ENCODE measurements at regions not wholly inside any gene's neighbourhood (a gene's known extent, or its start where the extent isn't known, plus 50 kb on each side); places are given as distances from the start of the nearest gene placed in this dataset.
A peak's percentile ranks its signal among the peaks of the same experiment; 100 is the strongest.

GRCh38 chr6:77177470-77177869 lies 285.8 kb downstream of the HTR1B start:
- DNase-seq (ENCODE audit: low read depth): no peak
- H3K4me3 ChIP-seq (ENCODE audit: low read depth, low read length): no peak overlapping the region
- TF ChIP-seq CTCF (IDR thresholded peaks at IDR 0.05; ENCODE audit: insufficient read depth, low read depth, low read length, missing control alignments): no peak

- peak; percentile 19 for TF ChIP-seq CTCF (IDR thresholded peaks at IDR 0.05; ENCODE audit: insufficient read depth, low read depth, low read length, missing control alignments)
- DNase-seq (ENCODE audit: low read depth): no peak
- no peak overlapping the region for H3K4me3 ChIP-seq (ENCODE audit: low read depth, low read length)
Measured at GRCh38 chr6:77173472-77174074, 289.7 kb downstream of the HTR1B start.

GRCh38 chr6:77172578-77172977 lies 290.7 kb downstream of the HTR1B start:
- no peak for TF ChIP-seq CTCF (IDR thresholded peaks at IDR 0.05; ENCODE audit: insufficient read depth, low read depth, low read length, missing control alignments)
- DNase-seq (ENCODE audit: low read depth): no peak
- H3K4me3 ChIP-seq (ENCODE audit: low read depth, low read length): no peak overlapping the region

- no peak overlapping the region for H3K4me3 ChIP-seq (ENCODE audit: low read depth, low read length)
- TF ChIP-seq CTCF (IDR thresholded peaks at IDR 0.05; ENCODE audit: insufficient read depth, low read depth, low read length, missing control alignments): no peak
- no peak for DNase-seq (ENCODE audit: low read depth)
Measured at GRCh38 chr6:77159730-77160129, 303.6 kb downstream of the HTR1B start.

GRCh38 chr6:77151241-77151640 lies 312.1 kb downstream of the HTR1B start:
- H3K4me3 ChIP-seq (ENCODE audit: low read depth, low read length): no peak overlapping the region
- no peak for DNase-seq (ENCODE audit: low read depth)
- no peak for TF ChIP-seq CTCF (IDR thresholded peaks at IDR 0.05; ENCODE audit: insufficient read depth, low read depth, low read length, missing control alignments)

GRCh38 chr6:77150736-77151135 lies 312.6 kb downstream of the HTR1B start:
- DNase-seq (ENCODE audit: low read depth): no peak
- H3K4me3 ChIP-seq (ENCODE audit: low read depth, low read length): no peak overlapping the region
- TF ChIP-seq CTCF (IDR thresholded peaks at IDR 0.05; ENCODE audit: insufficient read depth, low read depth, low read length, missing control alignments): no peak

- no peak for TF ChIP-seq CTCF (IDR thresholded peaks at IDR 0.05; ENCODE audit: insufficient read depth, low read depth, low read length, missing control alignments)
- H3K4me3 ChIP-seq (ENCODE audit: low read depth, low read length): no peak overlapping the region
- DNase-seq (ENCODE audit: low read depth): no peak
Measured at GRCh38 chr6:77145244-77145643, 318.0 kb downstream of the HTR1B start.
